ENCODE measurements at regions not wholly inside any gene's neighbourhood (a gene's known extent, or its start where the extent isn't known, plus 50 kb on each side); places are given as distances from the start of the nearest gene placed in this dataset.

DNA sequence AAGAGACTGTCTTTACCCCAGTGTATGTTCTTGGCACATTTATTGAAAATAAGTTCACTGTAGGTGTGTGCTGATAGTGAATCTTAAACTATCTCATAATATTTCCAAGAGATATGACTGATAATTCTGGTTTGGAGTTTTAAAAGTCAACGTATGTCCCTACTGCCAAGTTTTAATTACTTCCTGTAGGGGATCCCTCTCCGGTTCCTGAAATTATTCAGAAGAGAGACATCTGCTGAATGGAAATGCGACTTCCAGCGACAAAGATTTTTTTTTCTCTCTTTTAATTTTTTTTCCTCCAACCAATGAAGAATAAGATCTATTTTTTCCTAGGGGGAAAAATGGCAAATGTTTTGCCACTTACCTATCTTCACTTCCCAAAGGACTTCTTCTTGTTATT lies 498.9 kb upstream of the TGFBR2 start:
- no peak for TF ChIP-seq POLR2AphosphoS5 (IDR thresholded peaks at IDR 0.05)
- TF ChIP-seq, protein P1, sequence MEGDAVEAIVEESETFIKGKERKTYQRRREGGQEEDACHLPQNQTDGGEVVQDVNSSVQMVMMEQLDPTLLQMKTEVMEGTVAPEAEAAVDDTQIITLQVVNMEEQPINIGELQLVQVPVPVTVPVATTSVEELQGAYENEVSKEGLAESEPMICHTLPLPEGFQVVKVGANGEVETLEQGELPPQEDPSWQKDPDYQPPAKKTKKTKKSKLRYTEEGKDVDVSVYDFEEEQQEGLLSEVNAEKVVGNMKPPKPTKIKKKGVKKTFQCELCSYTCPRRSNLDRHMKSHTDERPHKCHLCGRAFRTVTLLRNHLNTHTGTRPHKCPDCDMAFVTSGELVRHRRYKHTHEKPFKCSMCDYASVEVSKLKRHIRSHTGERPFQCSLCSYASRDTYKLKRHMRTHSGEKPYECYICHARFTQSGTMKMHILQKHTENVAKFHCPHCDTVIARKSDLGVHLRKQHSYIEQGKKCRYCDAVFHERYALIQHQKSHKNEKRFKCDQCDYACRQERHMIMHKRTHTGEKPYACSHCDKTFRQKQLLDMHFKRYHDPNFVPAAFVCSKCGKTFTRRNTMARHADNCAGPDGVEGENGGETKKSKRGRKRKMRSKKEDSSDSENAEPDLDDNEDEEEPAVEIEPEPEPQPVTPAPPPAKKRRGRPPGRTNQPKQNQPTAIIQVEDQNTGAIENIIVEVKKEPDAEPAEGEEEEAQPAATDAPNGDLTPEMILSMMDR (IDR thresholded peaks at IDR 0.05; ENCODE audit: poor library complexity, severe bottlenecking): no peak
- TF ChIP-seq EP300 (conservative IDR thresholded peaks at IDR 0.05; ENCODE audit: poor library complexity, severe bottlenecking): no peak
- TF ChIP-seq, protein P2, sequence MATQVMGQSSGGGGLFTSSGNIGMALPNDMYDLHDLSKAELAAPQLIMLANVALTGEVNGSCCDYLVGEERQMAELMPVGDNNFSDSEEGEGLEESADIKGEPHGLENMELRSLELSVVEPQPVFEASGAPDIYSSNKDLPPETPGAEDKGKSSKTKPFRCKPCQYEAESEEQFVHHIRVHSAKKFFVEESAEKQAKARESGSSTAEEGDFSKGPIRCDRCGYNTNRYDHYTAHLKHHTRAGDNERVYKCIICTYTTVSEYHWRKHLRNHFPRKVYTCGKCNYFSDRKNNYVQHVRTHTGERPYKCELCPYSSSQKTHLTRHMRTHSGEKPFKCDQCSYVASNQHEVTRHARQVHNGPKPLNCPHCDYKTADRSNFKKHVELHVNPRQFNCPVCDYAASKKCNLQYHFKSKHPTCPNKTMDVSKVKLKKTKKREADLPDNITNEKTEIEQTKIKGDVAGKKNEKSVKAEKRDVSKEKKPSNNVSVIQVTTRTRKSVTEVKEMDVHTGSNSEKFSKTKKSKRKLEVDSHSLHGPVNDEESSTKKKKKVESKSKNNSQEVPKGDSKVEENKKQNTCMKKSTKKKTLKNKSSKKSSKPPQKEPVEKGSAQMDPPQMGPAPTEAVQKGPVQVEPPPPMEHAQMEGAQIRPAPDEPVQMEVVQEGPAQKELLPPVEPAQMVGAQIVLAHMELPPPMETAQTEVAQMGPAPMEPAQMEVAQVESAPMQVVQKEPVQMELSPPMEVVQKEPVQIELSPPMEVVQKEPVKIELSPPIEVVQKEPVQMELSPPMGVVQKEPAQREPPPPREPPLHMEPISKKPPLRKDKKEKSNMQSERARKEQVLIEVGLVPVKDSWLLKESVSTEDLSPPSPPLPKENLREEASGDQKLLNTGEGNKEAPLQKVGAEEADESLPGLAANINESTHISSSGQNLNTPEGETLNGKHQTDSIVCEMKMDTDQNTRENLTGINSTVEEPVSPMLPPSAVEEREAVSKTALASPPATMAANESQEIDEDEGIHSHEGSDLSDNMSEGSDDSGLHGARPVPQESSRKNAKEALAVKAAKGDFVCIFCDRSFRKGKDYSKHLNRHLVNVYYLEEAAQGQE (IDR thresholded peaks at IDR 0.05; ENCODE audit: borderline replicate concordance): no peak

Data from neural cell (in vitro differentiated cells).